A549 (cell line): ENCODE measurements at regions not wholly inside any gene's neighbourhood (a gene's known extent, or its start where the extent isn't known, plus 50 kb on each side); places are given as distances from the start of the nearest gene placed in this dataset.

Source experiments
- ATAC-seq, 2 experiments: fragments of 200-7000 bp in 1 of 2; fragments of >200 bp in 1 of 2; cut with Nextera tagmentation in 1 of 2; cut with Tn5 transposase in 1 of 2; 3 replicates each; pipeline versions ENCODE4 v1.8.0 to v1.9.1; 2018 to 2020; ENCODE audit warnings: mild to moderate bottlenecking in 1 of 2, moderate library complexity in 1 of 2
- CTCF ChIA-PET: fragments of 300-600 bp; sonication (Branson Sonifier 250); formaldehyde crosslinking; extraction: SDS; loops from one replicate; lab custom pipeline; 2021; ENCODE audit warnings: antibody characterized with exemption, inconsistent platforms; lab: Yijun Ruan, JAX
- POLR2A ChIA-PET: fragments of 350-600 bp; formaldehyde crosslinking; extraction: SDS; loops from one replicate; lab custom pipeline; 2021; ENCODE audit warnings: antibody characterized with exemption, inconsistent platforms; lab: Yijun Ruan, JAX
- DNase-seq, 2 experiments: peaks; one replicate each; pipeline versions ENCODE4 v3.0.0 to v3.0.0-alpha.2; 2011 to 2016; ENCODE audit warnings: low read depth in 1 of 2, low spot score in 1 of 2
- FAIRE-seq: peaks from 2 replicates; lab custom pipeline; 2011; peaks lifted over from hg19 to GRCh38; lab: Jason Lieb, UNC
- H3K27ac ChIP-seq, 2 experiments: fragments of >200 bp; sonication (Bioruptor Twin); formaldehyde crosslinking; 3 replicates each; pipeline ENCODE4 v1.5.1; 2016 to 2017
- H3K4me1 ChIP-seq: fragments of >200 bp; sonication (Bioruptor Twin); formaldehyde crosslinking; 3 replicates; pipeline ENCODE4 v1.6.1; 2016
- H3K4me2 ChIP-seq: fragments of >200 bp; sonication (Bioruptor Twin); formaldehyde crosslinking; 3 replicates; pipeline ENCODE4 v1.6.1; 2016
- H3K4me3 ChIP-seq: fragments of >200 bp; sonication (Bioruptor Twin); formaldehyde crosslinking; 3 replicates; pipeline ENCODE4 v1.5.1; 2016
- H3K9me3 ChIP-seq: fragments of >200 bp; sonication (Bioruptor Twin); formaldehyde crosslinking; 3 replicates; pipeline ENCODE4 v1.6.1; 2016
- CHD2 ChIP-seq: fragments of 150-350 bp; IDR thresholded peaks from 2 replicates; pipeline ENCODE4 v1.6.1; 2014; ENCODE audit warnings: low read length; ENCODE audit not compliant: partially characterized antibody
- CHD4 ChIP-seq: fragments of 200-600 bp; sonication (generic); IDR thresholded peaks from 2 replicates; pipeline ENCODE4 v1.6.1; 2016; ENCODE audit warnings: antibody characterized with exemption, mild to moderate bottlenecking, borderline replicate concordance
- ELK1 ChIP-seq: fragments of 150-350 bp; IDR thresholded peaks from 2 replicates; pipeline ENCODE4 v1.6.1; 2014; ENCODE audit warnings: low read depth, mild to moderate bottlenecking, low read length
- EP300 ChIP-seq, 2 experiments: fragments of >200 bp; sonication (Bioruptor Twin); formaldehyde crosslinking; IDR thresholded peaks; 2 replicates in 1 of 2; 3 replicates in 1 of 2; pipeline ENCODE4 v1.6.1; 2016 to 2017
- ESRRA ChIP-seq: fragments of 150-350 bp; IDR thresholded peaks from 2 replicates; pipeline ENCODE4 v1.6.1; 2014; ENCODE audit warnings: mild to moderate bottlenecking, low read length, borderline replicate concordance
- JUNB ChIP-seq: fragments of >200 bp; sonication (Bioruptor Twin); formaldehyde crosslinking; IDR thresholded peaks from 2 replicates; pipeline ENCODE4 v1.6.1; 2016
- NR3C1 ChIP-seq: fragments of >200 bp; sonication (Bioruptor Twin); formaldehyde crosslinking; IDR thresholded peaks from 3 replicates; pipeline ENCODE4 v1.6.1; 2017
- POLR2A ChIP-seq: IDR thresholded peaks from 2 replicates; pipeline ENCODE4 v1.6.1; 2012; ENCODE audit warnings: mild to moderate bottlenecking, low read length
- POLR2AphosphoS2 ChIP-seq: conservative IDR thresholded peaks from 2 replicates; pipeline ENCODE4 v1.6.1; 2012; ENCODE audit warnings: low read length, improper control_type of control experiment, inconsistent platforms
- RARB ChIP-seq: fragments of 250-450 bp; sonication (Bioruptor Pico); IDR thresholded peaks from 2 replicates; pipeline ENCODE4 v1.8.0; 2021; ENCODE audit warnings: mild to moderate bottlenecking, moderate library complexity
- SREBF2 ChIP-seq: fragments of 450-650 bp; IDR thresholded peaks from 2 replicates; pipeline ENCODE4 v1.6.1; 2014; ENCODE audit warnings: mild to moderate bottlenecking, moderate library complexity
- TP53 ChIP-seq: fragments of 250-450 bp; sonication (Bioruptor Pico); IDR thresholded peaks from 2 replicates; pipeline ENCODE4 v1.5.0; 2021; ENCODE audit warnings: mild to moderate bottlenecking, moderate library complexity
- ZC3H11A ChIP-seq: fragments of 450-650 bp; IDR thresholded peaks from 2 replicates; pipeline ENCODE4 v1.6.1; 2014; ENCODE audit warnings: antibody characterized with exemption, mild to moderate bottlenecking
- ZFP36 ChIP-seq: fragments of 450-650 bp; IDR thresholded peaks from 2 replicates; pipeline ENCODE4 v1.6.1; 2014; ENCODE audit warnings: borderline replicate concordance; ENCODE audit not compliant: partially characterized antibody
- ZSCAN20 ChIP-seq: fragments of 250-450 bp; sonication (Bioruptor Pico); IDR thresholded peaks from 2 replicates; pipeline ENCODE4 v1.8.0; 2022; ENCODE audit warnings: mild to moderate bottlenecking, moderate library complexity
- WGBS: methylation state at CpG from one replicate; pipeline ENCODE4 v1.1.6; 2017; ENCODE audit errors: missing lambda C conversion rate; 5-methylcytosine and 5-hydroxymethylcytosine counted together
- TF ChIP-seq, protein P1 (sequence below): fragments of >200 bp; sonication (Bioruptor Twin); formaldehyde crosslinking; IDR thresholded peaks from 3 replicates; pipeline ENCODE4 v1.5.1; 2016
- TF ChIP-seq, protein P2 (sequence below): fragments of 200-600 bp; sonication (generic); IDR thresholded peaks from 2 replicates; pipeline ENCODE4 v1.6.1; 2016; ENCODE audit warnings: antibody characterized with exemption, mild to moderate bottlenecking, moderate library complexity
- TF ChIP-seq, protein P3 (sequence below): IDR thresholded peaks from 2 replicates; pipeline ENCODE4 v1.6.1; 2012
- TF ChIP-seq, protein P4 (sequence below): IDR thresholded peaks from 2 replicates; pipeline ENCODE4 v1.6.1; 2012
- TF ChIP-seq, protein P5 (sequence below): fragments of 450-650 bp; IDR thresholded peaks from 2 replicates; pipeline ENCODE4 v1.6.1; 2014; ENCODE audit warnings: antibody characterized with exemption

GRCh38 chr13:76189882-76190519, 553.9 kb downstream of the LMO7 start:
- no peak overlapping the region for H3K27ac ChIP-seq
- H3K4me2 ChIP-seq, result no peak overlapping the region
- H3K4me1 ChIP-seq, result no peaks in the 10 kb centered on the region
- TF ChIP-seq, protein P1, sequence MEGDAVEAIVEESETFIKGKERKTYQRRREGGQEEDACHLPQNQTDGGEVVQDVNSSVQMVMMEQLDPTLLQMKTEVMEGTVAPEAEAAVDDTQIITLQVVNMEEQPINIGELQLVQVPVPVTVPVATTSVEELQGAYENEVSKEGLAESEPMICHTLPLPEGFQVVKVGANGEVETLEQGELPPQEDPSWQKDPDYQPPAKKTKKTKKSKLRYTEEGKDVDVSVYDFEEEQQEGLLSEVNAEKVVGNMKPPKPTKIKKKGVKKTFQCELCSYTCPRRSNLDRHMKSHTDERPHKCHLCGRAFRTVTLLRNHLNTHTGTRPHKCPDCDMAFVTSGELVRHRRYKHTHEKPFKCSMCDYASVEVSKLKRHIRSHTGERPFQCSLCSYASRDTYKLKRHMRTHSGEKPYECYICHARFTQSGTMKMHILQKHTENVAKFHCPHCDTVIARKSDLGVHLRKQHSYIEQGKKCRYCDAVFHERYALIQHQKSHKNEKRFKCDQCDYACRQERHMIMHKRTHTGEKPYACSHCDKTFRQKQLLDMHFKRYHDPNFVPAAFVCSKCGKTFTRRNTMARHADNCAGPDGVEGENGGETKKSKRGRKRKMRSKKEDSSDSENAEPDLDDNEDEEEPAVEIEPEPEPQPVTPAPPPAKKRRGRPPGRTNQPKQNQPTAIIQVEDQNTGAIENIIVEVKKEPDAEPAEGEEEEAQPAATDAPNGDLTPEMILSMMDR, result no peak
- 60% methylated on average over 18 of the region's 48 CpGs for whole genome bisulfite sequencing
- ATAC-seq (no peak), DNase-seq (no peak), FAIRE-seq (no peak)
- H3K9me3 ChIP-seq, result no peaks in the 10 kb centered on the region
- CTCF ChIA-PET, result no interaction called here
- POLR2A ChIA-PET, result no interaction called here
- no peak overlapping the region for H3K4me3 ChIP-seq

DNA sequence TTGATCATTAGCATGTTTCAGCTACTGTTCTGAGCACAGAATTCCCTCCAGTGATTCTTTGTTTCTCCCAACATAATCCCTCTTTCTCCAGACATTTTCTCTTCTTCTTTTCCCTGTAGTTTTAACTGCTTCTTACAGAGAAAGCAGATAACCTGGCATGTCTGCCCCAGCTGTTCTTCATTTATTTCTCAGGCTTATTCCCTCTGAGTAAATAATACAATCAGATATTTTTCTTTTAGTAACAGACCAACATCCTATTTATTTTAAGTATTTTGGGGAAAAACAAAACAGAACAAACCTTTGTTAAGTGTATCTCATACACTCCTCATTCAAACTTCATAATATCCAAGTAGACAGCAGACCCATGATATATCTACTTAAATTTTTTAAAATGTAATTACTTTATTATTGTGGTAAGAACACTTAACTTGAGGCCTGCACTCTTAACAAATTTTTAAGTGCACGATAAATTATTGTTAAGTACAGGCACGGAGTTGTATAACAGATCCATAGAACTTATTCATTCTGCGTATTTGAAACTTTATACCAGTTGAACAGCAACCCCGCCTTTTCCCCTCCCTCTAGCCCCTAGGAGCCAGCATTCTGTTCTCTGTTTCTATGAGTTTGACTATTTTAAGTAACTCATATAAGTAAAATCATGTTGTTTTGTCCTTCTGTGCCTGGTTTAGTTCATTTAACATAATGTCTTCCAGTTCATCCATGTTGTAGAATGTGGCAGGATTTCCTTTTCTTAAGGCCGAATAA, 540.0 kb downstream of the LMO7 start:
- Histone ChIP-seq H3K4me1 (no peaks in the 10 kb centered on the region), H3K9me3 (no peaks in the 10 kb centered on the region), H3K4me2 (no peak overlapping the region), H3K27ac (no peak overlapping the region), H3K4me3 (no peak overlapping the region)
- DNase-seq (no peak), FAIRE-seq (no peak), ATAC-seq (no peak)
- ChIA-PET CTCF (no interaction called here), POLR2A (no interaction called here)
- WGBS, result 44% methylated on average over 5 of the region's 5 CpGs
- TF ChIP-seq SREBF2 (no peak), TP53 (CRISPR knock-in tag) (no peak), ZSCAN20 (CRISPR knock-in tag) (no peak), ZC3H11A (no peak), RARB (CRISPR knock-in tag) (no peak)
- TF ChIP-seq, protein P2, sequence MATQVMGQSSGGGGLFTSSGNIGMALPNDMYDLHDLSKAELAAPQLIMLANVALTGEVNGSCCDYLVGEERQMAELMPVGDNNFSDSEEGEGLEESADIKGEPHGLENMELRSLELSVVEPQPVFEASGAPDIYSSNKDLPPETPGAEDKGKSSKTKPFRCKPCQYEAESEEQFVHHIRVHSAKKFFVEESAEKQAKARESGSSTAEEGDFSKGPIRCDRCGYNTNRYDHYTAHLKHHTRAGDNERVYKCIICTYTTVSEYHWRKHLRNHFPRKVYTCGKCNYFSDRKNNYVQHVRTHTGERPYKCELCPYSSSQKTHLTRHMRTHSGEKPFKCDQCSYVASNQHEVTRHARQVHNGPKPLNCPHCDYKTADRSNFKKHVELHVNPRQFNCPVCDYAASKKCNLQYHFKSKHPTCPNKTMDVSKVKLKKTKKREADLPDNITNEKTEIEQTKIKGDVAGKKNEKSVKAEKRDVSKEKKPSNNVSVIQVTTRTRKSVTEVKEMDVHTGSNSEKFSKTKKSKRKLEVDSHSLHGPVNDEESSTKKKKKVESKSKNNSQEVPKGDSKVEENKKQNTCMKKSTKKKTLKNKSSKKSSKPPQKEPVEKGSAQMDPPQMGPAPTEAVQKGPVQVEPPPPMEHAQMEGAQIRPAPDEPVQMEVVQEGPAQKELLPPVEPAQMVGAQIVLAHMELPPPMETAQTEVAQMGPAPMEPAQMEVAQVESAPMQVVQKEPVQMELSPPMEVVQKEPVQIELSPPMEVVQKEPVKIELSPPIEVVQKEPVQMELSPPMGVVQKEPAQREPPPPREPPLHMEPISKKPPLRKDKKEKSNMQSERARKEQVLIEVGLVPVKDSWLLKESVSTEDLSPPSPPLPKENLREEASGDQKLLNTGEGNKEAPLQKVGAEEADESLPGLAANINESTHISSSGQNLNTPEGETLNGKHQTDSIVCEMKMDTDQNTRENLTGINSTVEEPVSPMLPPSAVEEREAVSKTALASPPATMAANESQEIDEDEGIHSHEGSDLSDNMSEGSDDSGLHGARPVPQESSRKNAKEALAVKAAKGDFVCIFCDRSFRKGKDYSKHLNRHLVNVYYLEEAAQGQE, result no peak

DNA sequence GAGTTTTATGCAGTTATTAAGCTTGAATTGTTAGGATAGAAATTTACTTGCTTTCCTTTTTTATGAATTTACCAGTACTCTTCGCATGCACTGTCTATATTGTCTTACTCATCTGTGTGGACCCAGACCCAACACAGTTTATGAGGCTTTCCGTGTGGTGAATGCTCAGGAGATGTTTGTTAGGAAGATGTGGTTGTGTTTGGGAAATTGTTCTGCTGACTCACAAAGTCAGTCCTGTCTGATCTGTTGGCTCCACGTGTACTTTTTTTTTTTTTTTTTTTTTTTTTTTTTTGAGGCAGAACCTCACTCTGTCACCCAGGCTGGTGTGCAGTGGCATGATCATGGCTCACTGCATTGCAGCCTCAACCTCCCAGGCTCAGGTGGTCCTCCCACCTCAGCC, 532.5 kb downstream of the LMO7 start:
- no peaks in the 10 kb centered on the region for H3K9me3 ChIP-seq
- TF ChIP-seq ELK1 (no peak), EP300 (IDR thresholded peaks at IDR 0.05) (no peak), ZFP36 (no peak), NR3C1 (no peak), ZC3H11A (no peak), POLR2A (no peak), CHD2 (no peak), JUNB (no peak), ESRRA (no peak), SREBF2 (no peak), POLR2AphosphoS2 (no peak), CHD4 (no peak), TP53 (CRISPR knock-in tag) (no peak)
- TF ChIP-seq, protein P3, sequence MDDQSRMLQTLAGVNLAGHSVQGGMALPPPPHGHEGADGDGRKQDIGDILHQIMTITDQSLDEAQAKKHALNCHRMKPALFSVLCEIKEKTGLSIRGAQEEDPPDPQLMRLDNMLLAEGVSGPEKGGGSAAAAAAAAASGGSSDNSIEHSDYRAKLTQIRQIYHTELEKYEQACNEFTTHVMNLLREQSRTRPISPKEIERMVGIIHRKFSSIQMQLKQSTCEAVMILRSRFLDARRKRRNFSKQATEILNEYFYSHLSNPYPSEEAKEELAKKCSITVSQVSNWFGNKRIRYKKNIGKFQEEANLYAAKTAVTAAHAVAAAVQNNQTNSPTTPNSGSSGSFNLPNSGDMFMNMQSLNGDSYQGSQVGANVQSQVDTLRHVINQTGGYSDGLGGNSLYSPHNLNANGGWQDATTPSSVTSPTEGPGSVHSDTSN, result no peak
- TF ChIP-seq, protein P4, sequence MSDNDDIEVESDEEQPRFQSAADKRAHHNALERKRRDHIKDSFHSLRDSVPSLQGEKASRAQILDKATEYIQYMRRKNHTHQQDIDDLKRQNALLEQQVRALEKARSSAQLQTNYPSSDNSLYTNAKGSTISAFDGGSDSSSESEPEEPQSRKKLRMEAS, result no peak
- TF ChIP-seq, protein P5, sequence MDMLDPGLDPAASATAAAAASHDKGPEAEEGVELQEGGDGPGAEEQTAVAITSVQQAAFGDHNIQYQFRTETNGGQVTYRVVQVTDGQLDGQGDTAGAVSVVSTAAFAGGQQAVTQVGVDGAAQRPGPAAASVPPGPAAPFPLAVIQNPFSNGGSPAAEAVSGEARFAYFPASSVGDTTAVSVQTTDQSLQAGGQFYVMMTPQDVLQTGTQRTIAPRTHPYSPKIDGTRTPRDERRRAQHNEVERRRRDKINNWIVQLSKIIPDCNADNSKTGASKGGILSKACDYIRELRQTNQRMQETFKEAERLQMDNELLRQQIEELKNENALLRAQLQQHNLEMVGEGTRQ, result no peak
- POLR2A ChIA-PET, result no interaction called here
- DNase-seq (no peak), ATAC-seq (no peak), FAIRE-seq (no peak)
- no peak overlapping the region for H3K27ac ChIP-seq
- CTCF ChIA-PET, result no interaction called here
- WGBS, result 32% methylated on average over 3 of the region's 3 CpGs
- H3K4me1 ChIP-seq, result no peaks in the 10 kb centered on the region
- H3K4me2 ChIP-seq, result no peak overlapping the region
- H3K4me3 ChIP-seq, result no peak overlapping the region
